HG02798 (cell line): ENCODE measurements at regions not wholly inside any gene's neighbourhood (a gene's known extent, or its start where the extent isn't known, plus 50 kb on each side); places are given as distances from the start of the nearest gene placed in this dataset.
A peak's percentile ranks its signal among the peaks of the same experiment; 100 is the strongest.
"Not testable (repeated sequence)": the region's sequence is repeated elsewhere in the genome, so short reads cannot be mapped to it uniquely, and the experiment has no call there.

ENCODE experiments used
- ATAC-seq: cut with Tn5 transposase; IDR thresholded peaks from one replicate; pipeline ENCODE4 v1.9.1; 2021; ENCODE audit warnings: mild to moderate bottlenecking; ENCODE audit not compliant: unreplicated experiment, poor library complexity

DNA sequence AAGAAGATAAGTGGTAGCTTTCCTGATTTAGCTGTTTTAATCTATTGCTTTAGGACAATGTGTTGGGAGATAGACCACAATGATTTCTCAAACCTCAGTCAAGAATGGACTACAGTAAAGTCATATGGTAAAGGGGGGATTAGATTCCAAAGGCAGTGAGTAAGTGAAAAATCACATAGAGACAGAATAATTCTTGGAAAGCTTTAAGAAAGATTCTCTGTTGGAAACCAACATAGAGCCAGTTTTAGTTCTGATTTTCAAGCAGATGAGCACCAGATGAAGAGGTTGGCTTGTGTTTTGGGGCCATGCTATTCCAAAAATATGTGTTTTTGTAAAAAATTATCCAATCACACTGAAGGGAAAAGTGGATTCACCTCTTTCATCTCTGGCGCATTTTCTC is 256.8 kb upstream of the RPS23 start:
- ATAC-seq, result no peak

GRCh38 chr5:82532075-82532474 is 253.9 kb upstream of the RPS23 start:
- ATAC-seq, result not testable (repeated sequence)

- ATAC-seq, result no peak
These were observed 248.4 kb upstream of the RPS23 start for GRCh38 chr5:82526540-82526939.

- ATAC-seq, result no peak
These were observed 247.5 kb upstream of the RPS23 start for GRCh38 chr5:82525626-82526025.

DNA sequence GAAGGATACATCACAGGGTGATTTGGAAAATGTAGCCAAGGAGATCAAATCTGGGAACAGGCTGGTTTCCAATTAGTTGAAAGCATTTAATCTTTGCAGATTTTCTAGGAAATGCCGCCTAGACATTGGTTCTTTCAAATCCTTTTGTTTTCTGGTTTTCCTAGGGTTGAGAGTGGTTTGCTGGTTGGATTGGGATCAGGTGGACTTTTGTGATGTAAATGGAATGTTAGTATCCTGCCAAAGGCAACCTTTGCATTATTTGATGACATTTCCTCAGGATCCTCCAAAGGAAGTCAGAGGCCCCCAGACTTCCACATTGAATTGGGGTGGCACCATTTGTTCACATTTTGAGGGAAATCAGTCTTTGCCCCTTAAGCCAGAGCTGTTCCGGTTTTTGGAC is 245.5 kb upstream of the RPS23 start:
- no peak for ATAC-seq

DNA sequence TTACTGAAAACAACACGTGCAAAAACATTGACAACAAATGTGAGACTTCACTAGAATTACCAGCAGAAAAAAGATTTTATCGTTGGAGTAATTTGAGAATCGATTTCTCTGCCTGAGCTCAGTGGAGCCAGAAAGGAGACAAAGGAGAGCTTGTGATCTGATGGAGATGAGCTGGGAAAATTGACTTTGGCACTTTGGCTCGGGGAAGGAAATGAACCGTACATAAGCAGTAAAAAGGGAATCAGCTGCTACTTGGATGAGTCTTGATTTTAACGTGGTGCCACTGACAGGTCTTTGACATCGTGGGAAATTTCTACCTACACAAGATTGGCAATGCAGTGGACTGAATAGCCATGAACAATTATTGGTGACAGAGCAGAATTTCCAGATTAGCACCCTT is 244.7 kb upstream of the RPS23 start:
- ATAC-seq, result no peak

DNA sequence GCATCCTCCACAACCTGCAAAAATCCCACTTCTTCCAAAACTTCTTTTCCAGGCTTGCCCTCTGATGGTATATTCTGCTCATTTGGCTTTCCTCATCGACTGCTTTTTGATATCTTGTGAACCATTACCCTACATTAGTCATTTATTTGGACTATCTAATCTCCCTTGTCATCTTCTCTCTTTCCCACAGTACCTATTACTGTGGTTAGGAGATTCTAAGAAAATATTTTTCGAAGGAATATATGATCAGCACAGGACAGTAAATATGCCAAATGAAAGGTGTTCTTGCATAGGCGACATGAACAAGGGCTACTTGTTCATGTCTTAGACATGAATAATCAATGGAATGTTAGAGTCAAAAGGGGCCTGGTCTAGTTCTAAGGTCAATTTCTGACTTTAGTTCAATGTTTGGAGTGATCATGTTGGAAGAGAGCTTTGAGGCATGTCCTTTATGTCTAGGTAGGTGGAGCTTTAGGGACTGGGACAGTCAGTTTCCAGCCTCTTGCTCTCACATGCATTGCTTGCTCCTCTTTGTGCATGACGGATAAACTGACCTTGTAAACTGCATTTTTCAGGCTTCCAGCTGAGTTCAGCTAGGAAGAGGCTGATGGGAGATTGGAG is 243.4 kb upstream of the RPS23 start:
- no peak for ATAC-seq

- ATAC-seq, result no peak
These were observed 241.4 kb upstream of the RPS23 start for GRCh38 chr5:82519558-82519957.

GRCh38 chr5:82517544-82518075 is 239.5 kb upstream of the RPS23 start:
- ATAC-seq, result no peak

GRCh38 chr5:82513738-82514137 is 235.6 kb upstream of the RPS23 start:
- no peak for ATAC-seq

- ATAC-seq, result peak; percentile 75
These were observed 233.9 kb upstream of the RPS23 start for GRCh38 chr5:82512025-82512424.

GRCh38 chr5:82511134-82511533 is 233.0 kb upstream of the RPS23 start:
- no peak for ATAC-seq

GRCh38 chr5:82509762-82510161 is 231.6 kb upstream of the RPS23 start:
- ATAC-seq, result no peak

DNA sequence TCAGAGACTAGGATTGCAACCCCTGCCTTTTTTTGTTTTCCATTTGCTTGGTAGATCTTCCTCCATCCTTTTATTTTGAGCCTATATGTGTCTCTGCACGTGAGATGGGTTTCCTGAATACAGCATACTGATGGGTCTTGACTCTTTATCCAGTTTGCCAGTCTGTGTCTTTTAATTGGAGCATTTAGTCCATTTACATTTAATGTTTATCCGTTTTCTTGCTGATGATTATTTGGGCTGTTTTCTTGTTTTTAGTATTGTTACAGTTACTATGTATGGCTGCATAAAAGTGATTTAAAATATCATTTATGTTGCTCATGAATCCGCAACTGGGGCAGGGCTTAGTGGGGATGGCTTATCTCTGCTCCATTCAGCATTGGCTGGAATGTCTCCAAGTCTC is 228.2 kb upstream of the RPS23 start:
- not testable (repeated sequence) for ATAC-seq

- no peak for ATAC-seq
These were observed 221.6 kb upstream of the RPS23 start for GRCh38 chr5:82499725-82500244.

- no peak for ATAC-seq
These were observed 219.1 kb upstream of the RPS23 start for GRCh38 chr5:82497242-82497641.

- no peak for ATAC-seq
These were observed 216.8 kb upstream of the RPS23 start for GRCh38 chr5:82494942-82495341.

DNA sequence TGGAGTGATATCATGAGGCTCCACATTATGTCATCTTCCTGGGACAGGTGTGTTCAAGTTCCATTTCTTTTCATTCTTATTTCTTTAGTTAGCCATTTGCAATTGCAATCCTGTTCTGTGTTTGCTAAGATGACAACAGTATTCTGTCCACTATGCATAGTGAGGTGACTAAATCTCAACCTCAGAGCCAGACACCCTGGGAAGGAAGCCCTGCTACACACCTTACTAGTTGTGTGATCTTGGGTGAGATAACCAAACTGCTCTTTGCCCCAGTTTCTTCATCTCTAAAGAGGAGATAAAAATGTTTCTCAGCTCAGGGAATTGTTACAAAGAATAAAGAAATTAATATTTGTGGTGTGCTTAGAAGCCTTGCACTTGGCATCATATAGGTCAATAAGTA is 215.1 kb upstream of the RPS23 start:
- no peak for ATAC-seq

GRCh38 chr5:82491397-82491796 is 213.2 kb upstream of the RPS23 start:
- no peak for ATAC-seq

GRCh38 chr5:82489683-82490082 is 211.5 kb upstream of the RPS23 start:
- ATAC-seq, result no peak

- no peak for ATAC-seq
These were observed 209.0 kb upstream of the RPS23 start for GRCh38 chr5:82487131-82487530.

DNA sequence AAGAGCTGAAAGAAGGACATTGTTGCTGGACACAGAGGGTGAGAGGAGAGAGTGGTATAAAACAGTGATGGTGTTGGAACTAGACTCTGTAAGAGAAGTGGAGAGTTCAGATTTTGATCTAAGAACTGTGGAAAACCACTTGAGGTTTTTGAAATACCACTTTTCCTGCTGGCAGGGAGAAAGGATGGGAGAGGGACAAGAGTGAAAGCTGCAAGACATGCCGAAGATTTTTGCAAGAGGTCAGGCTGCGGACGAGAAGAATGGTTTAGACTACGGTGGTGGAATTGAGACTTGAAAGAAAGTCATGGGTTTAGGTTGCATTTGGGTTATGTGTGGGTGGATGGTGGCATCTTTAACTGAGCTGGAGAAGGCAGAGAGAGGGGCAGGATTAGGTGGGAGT is 202.2 kb upstream of the RPS23 start:
- no peak for ATAC-seq
